DOHH2 (cell line): ENCODE measurements at regions not wholly inside any gene's neighbourhood (a gene's known extent, or its start where the extent isn't known, plus 50 kb on each side); places are given as distances from the start of the nearest gene placed in this dataset.

Source experiments
- H3F3A ChIP-seq: fragments of 200-600 bp; sonication (generic), shearing (Covaris generic); 2 replicates; pipeline ENCODE4 v1.6.0; 2016; ENCODE audit warnings: antibody characterized with exemption, mild to moderate bottlenecking; ENCODE audit not compliant: control insufficient read depth, insufficient read depth
- H3K27ac ChIP-seq: fragments of 200-600 bp; sonication (generic); 2 replicates; pipeline ENCODE4 v1.5.1; 2014; ENCODE audit warnings: low read depth, mild to moderate bottlenecking, low read length, moderate library complexity
- H3K27me3 ChIP-seq: fragments of 200-600 bp; sonication (generic); 2 replicates; pipeline ENCODE4 v1.6.1; 2014; ENCODE audit warnings: mild to moderate bottlenecking, low read length, mixed read lengths; ENCODE audit not compliant: control insufficient read depth
- H3K36me3 ChIP-seq: fragments of 200-600 bp; sonication (generic); 2 replicates; pipeline ENCODE4 v1.6.1; 2014; ENCODE audit warnings: mild to moderate bottlenecking, low read length, moderate library complexity, mixed read lengths; ENCODE audit not compliant: control insufficient read depth
- H3K4me1 ChIP-seq: fragments of 200-600 bp; sonication (generic); 2 replicates; pipeline ENCODE4 v1.6.1; 2014; ENCODE audit warnings: mild to moderate bottlenecking, low read length, mixed read lengths; ENCODE audit not compliant: control insufficient read depth
- H3K4me2 ChIP-seq: fragments of 200-600 bp; sonication (generic); 2 replicates; pipeline ENCODE4 v1.6.0; 2014; ENCODE audit warnings: mild to moderate bottlenecking, low read length, moderate library complexity
- H3K4me3 ChIP-seq: fragments of 200-600 bp; sonication (generic); 2 replicates; pipeline ENCODE4 v1.5.1; 2014; ENCODE audit warnings: mild to moderate bottlenecking, low read length, mixed read lengths
- H3K79me2 ChIP-seq: fragments of 200-600 bp; sonication (generic); 2 replicates; pipeline ENCODE4 v1.6.1; 2014; ENCODE audit warnings: mild to moderate bottlenecking, low read length, mixed read lengths; ENCODE audit not compliant: control insufficient read depth
- H3K9me2 ChIP-seq: fragments of 200-600 bp; sonication (generic); replicated peaks from 2 replicates; pipeline ENCODE4 v1.6.1; 2014; ENCODE audit warnings: mild to moderate bottlenecking, low read length, mixed read lengths; ENCODE audit not compliant: control insufficient read depth
- H3K9me3 ChIP-seq: fragments of 200-600 bp; sonication (generic); 2 replicates; pipeline ENCODE4 v1.6.1; 2014; ENCODE audit warnings: antibody characterized with exemption, low read length, mixed read lengths; ENCODE audit not compliant: control insufficient read depth, insufficient read depth
- H4K20me1 ChIP-seq: fragments of 200-600 bp; sonication (generic); 2 replicates; pipeline ENCODE4 v1.6.0; 2014; ENCODE audit warnings: low read depth, mild to moderate bottlenecking, antibody characterized with exemption, low read length, moderate library complexity; ENCODE audit not compliant: control insufficient read depth, insufficient read depth
- CTCF ChIP-seq: fragments of 200-600 bp; sonication (generic); IDR thresholded peaks from one replicate; pipeline ENCODE4 v1.5.1; 2014; ENCODE audit warnings: antibody characterized with exemption, mild to moderate bottlenecking, low read depth, low read length; ENCODE audit not compliant: poor library complexity, severe bottlenecking
- EZH2phosphoT487 ChIP-seq: fragments of 200-600 bp; sonication (generic); IDR thresholded peaks from 2 replicates; pipeline ENCODE4 v1.6.1; 2017; ENCODE audit warnings: borderline replicate concordance, mild to moderate bottlenecking, antibody characterized with exemption, low read length, moderate library complexity, mixed read lengths

GRCh38 chr9:103919605-103920209, 174.4 kb upstream of the SMC2 start:
- no peaks in the 10 kb centered on the region for H4K20me1 ChIP-seq
- TF ChIP-seq CTCF (no peak), EZH2phosphoT487 (no peak)

GRCh38 chr9:103928442-103928841, 165.7 kb upstream of the SMC2 start:
- H3F3A ChIP-seq: no peaks in the 10 kb centered on the region
- H3K4me3 ChIP-seq: no peak overlapping the region
- no peak overlapping the region for H3K4me2 ChIP-seq
- H3K9me2 ChIP-seq: no peaks in the 10 kb centered on the region
- no peaks in the 10 kb centered on the region for H3K4me1 ChIP-seq
- no peak for TF ChIP-seq EZH2phosphoT487
- TF ChIP-seq CTCF: no peak
- H3K27me3 ChIP-seq: no peaks in the 10 kb centered on the region
- H3K36me3 ChIP-seq: no peaks in the 10 kb centered on the region
- no peaks in the 10 kb centered on the region for H4K20me1 ChIP-seq
- no peak overlapping the region for H3K27ac ChIP-seq
- H3K9me3 ChIP-seq: no peaks in the 10 kb centered on the region
- H3K79me2 ChIP-seq: no peaks in the 10 kb centered on the region

More at GRCh38 chr9:103919605-103920209, 174.4 kb upstream of the SMC2 start:
- no peaks in the 10 kb centered on the region; the same call in 1 of the 2 replicates for H3K9me2 ChIP-seq
- H3K27me3 ChIP-seq: no peaks in the 10 kb centered on the region
- H3K4me1 ChIP-seq: no peaks in the 10 kb centered on the region
- no peak overlapping the region for H3K27ac ChIP-seq
- H3K36me3 ChIP-seq: no peaks in the 10 kb centered on the region
- no peaks in the 10 kb centered on the region for H3F3A ChIP-seq
- no peak overlapping the region for H3K4me2 ChIP-seq
- no peak overlapping the region for H3K4me3 ChIP-seq
- H3K79me2 ChIP-seq: no peaks in the 10 kb centered on the region
- H3K9me3 ChIP-seq: no peaks in the 10 kb centered on the region

GRCh38 chr9:103941104-103941503, 153.0 kb upstream of the SMC2 start:
- no peaks in the 10 kb centered on the region; the same call in 1 of the 2 replicates for H3K9me3 ChIP-seq
- H3K4me2 ChIP-seq: no peak overlapping the region
- H3K79me2 ChIP-seq: no peaks in the 10 kb centered on the region
- H3K36me3 ChIP-seq: no peaks in the 10 kb centered on the region
- no peaks in the 10 kb centered on the region for H4K20me1 ChIP-seq
- no peak overlapping the region for H3K27ac ChIP-seq
- 0 out of 2 replicates have a peak, but pooled peaks cover under 1% of the 10 kb centered on the region for H3K9me2 ChIP-seq
- H3K4me1 ChIP-seq: no peaks in the 10 kb centered on the region
- no peak overlapping the region for H3K4me3 ChIP-seq
- no peak for TF ChIP-seq EZH2phosphoT487
- no peak for TF ChIP-seq CTCF
- no peaks in the 10 kb centered on the region for H3K27me3 ChIP-seq
- H3F3A ChIP-seq: no peaks in the 10 kb centered on the region
